HK-2 (cell line): ENCODE measurements at regions not wholly inside any gene's neighbourhood (a gene's known extent, or its start where the extent isn't known, plus 50 kb on each side); places are given as distances from the start of the nearest gene placed in this dataset.

Source experiments
- DNase-seq: peaks from one replicate; pipeline ENCODE4 v3.0.0-alpha.2; 2018; ENCODE audit not compliant: unreplicated experiment

GRCh38 chr18:32621034-32621433 is 150.4 kb upstream of the GAREM1 start:
- DNase-seq, result no peak

- DNase-seq, result no peak
These were observed 147.9 kb upstream of the GAREM1 start for GRCh38 chr18:32618546-32618945.

GRCh38 chr18:32613821-32614220 is 143.1 kb upstream of the GAREM1 start:
- DNase-seq, result no peak

- no peak for DNase-seq
These were observed 142.0 kb upstream of the GAREM1 start for GRCh38 chr18:32612651-32613050.

GRCh38 chr18:32610176-32610575 is 139.5 kb upstream of the GAREM1 start:
- no peak for DNase-seq

- no peak for DNase-seq
These were observed 137.1 kb upstream of the GAREM1 start for GRCh38 chr18:32607816-32608215.

- DNase-seq, result no peak
These were observed 127.5 kb upstream of the GAREM1 start for GRCh38 chr18:32598144-32598543.

GRCh38 chr18:32596501-32596900 is 125.8 kb upstream of the GAREM1 start:
- DNase-seq, result no peak

GRCh38 chr18:32595832-32596231 is 125.2 kb upstream of the GAREM1 start:
- DNase-seq, result no peak

GRCh38 chr18:32588191-32588590 is 117.5 kb upstream of the GAREM1 start:
- DNase-seq, result no peak

- DNase-seq, result no peak
These were observed 112.7 kb upstream of the GAREM1 start for GRCh38 chr18:32583431-32583830.

- DNase-seq, result no peak
These were observed 111.8 kb upstream of the GAREM1 start for GRCh38 chr18:32582455-32582854.

- DNase-seq, result no peak
These were observed 106.9 kb upstream of the GAREM1 start for GRCh38 chr18:32577561-32577960.

- no peak for DNase-seq
These were observed 105.7 kb upstream of the GAREM1 start for GRCh38 chr18:32576296-32576916.

GRCh38 chr18:32566960-32567359 is 96.3 kb upstream of the GAREM1 start:
- DNase-seq, result no peak

GRCh38 chr18:32553640-32554365 is 83.1 kb upstream of the GAREM1 start:
- no peak for DNase-seq

- no peak for DNase-seq
These were observed 82.5 kb upstream of the GAREM1 start for GRCh38 chr18:32553174-32553573.

- DNase-seq, result peak; percentile 21
These were observed 81.8 kb upstream of the GAREM1 start for GRCh38 chr18:32552421-32553030.

GRCh38 chr18:32550963-32551362 is 80.3 kb upstream of the GAREM1 start:
- DNase-seq, result no peak

- peak; percentile 17 for DNase-seq
These were observed 78.8 kb upstream of the GAREM1 start for GRCh38 chr18:32549248-32550110.

- no peak for DNase-seq
These were observed 78.0 kb upstream of the GAREM1 start for GRCh38 chr18:32548688-32549087.

GRCh38 chr18:32545631-32546030 is 74.9 kb upstream of the GAREM1 start:
- DNase-seq, result no peak
